ENCODE measurements at regions not wholly inside any gene's neighbourhood (a gene's known extent, or its start where the extent isn't known, plus 50 kb on each side); places are given as distances from the start of the nearest gene placed in this dataset.

DNA sequence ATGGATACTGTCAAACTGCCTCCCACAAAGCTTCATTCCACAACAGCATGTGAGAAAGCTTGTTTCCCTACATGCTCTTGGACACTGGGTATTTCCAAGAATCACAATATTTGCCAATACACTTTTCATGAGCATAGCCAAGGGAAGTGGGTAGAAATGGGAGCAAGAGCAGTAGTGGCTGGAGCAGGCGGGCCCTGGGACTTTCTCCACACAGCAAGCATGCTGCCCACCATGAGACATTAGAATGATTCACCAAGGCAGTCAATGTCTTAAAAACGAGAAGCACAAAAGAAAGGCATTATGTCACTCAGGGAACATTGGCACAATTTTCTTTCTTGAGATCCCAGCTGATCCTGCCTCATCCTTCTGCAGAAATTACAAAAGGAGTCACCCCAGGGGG lies 371.6 kb upstream of the RUNX1 start:
- no peak for TF ChIP-seq CTCF (IDR thresholded peaks at IDR 0.05)
- no peak for TF ChIP-seq EP300 (IDR thresholded peaks at IDR 0.05)
- TF ChIP-seq POLR2AphosphoS5 (IDR thresholded peaks at IDR 0.05) = no peak

All from suprapubic skin (tissue), 4 donors.